Transverse colon (tissue), 3 donors: ENCODE measurements at regions not wholly inside any gene's neighbourhood (a gene's known extent, or its start where the extent isn't known, plus 50 kb on each side); places are given as distances from the start of the nearest gene placed in this dataset.

ENCODE experiments used
- CTCF ChIP-seq, 5 experiments: fragments of 200-600 bp in 3 of 5; fragments of 450-650 bp in 2 of 5; sonication (generic) in 3 of 5; IDR thresholded peaks; 1 replicate in 2 of 5; 2 replicates in 3 of 5; pipeline ENCODE4 v1.5.1; 2016 to 2017; ENCODE audit warnings: antibody characterized with exemption in 5 of 5, inconsistent platforms in 3 of 5, mild to moderate bottlenecking in 2 of 5, moderate library complexity in 1 of 5
- POLR2A ChIP-seq: fragments of 450-650 bp; IDR thresholded peaks from one replicate; pipeline ENCODE4 v1.6.1; 2016; ENCODE audit warnings: antibody characterized with exemption, mild to moderate bottlenecking, moderate library complexity

GRCh38 chr4:152157629-152158028, 378.3 kb downstream of the FBXW7 start:
- TF ChIP-seq CTCF (IDR thresholded peaks at IDR 0.05) = no peak
- TF ChIP-seq POLR2A = no peak
